K562 (cell line): ENCODE measurements at regions not wholly inside any gene's neighbourhood (a gene's known extent, or its start where the extent isn't known, plus 50 kb on each side); places are given as distances from the start of the nearest gene placed in this dataset.

Experiments used
- ATAC-seq: fragments of 200-7000 bp; cut with Tn5 transposase; 3 replicates; pipeline ENCODE4 v1.9.1; 2020; ENCODE audit warnings: moderate library complexity
- BruUV-seq: library from RNA; stranded (reverse); fragments of 400-500 nt; replicated peaks from 2 replicates; lab custom pipeline; 2021; lab: Mats Ljungman, UMichigan
- CTCF ChIA-PET: fragments of 300-600 bp; formaldehyde crosslinking; extraction: SDS; loops from one replicate; lab custom pipeline; 2021; ENCODE audit warnings: low intra/inter-chr PET ratio; lab: Yijun Ruan, JAX
- POLR2A ChIA-PET: fragments of 300-600, 350-650 bp; sonication (Branson Sonifier 250); formaldehyde crosslinking; extraction: SDS; loops from one replicate; lab custom pipeline; 2021; ENCODE audit warnings: antibody characterized with exemption, inconsistent platforms; lab: Yijun Ruan, JAX
- DNase-seq, 4 experiments: peaks; one replicate each; pipeline versions ENCODE4 v3.0.0 to v3.0.0-alpha.2; 2011 to 2018; ENCODE audit warnings: low spot score in 3 of 4, mixed read lengths in 3 of 4; ENCODE audit errors: extremely low read depth in 1 of 4
- FAIRE-seq: peaks from 2 replicates; lab custom pipeline; 2011; peaks lifted over from hg19 to GRCh38; lab: Jason Lieb, UNC
- H2AFZ ChIP-seq: 2 replicates; pipeline ENCODE4 v1.6.0; 2011; ENCODE audit warnings: low read depth, low read length, control low read depth, inconsistent platforms
- H3K27ac ChIP-seq: fragments of 200-600 bp; 3 replicates; pipeline ENCODE4 v1.8.0; 2011; ENCODE audit warnings: low read depth, mild to moderate bottlenecking, control low read depth, inconsistent platforms, low read length, moderate library complexity, mixed read lengths; ENCODE audit errors: extremely low read depth
- H3K27me3 ChIP-seq, 2 experiments: fragments of 300-600 bp in 1 of 2; 2 replicates in 1 of 2; 3 replicates in 1 of 2; pipeline versions ENCODE4 v1.6.0 to v1.8.0; 2011; ENCODE audit warnings: inconsistent platforms in 2 of 2, low read length in 2 of 2, mild to moderate bottlenecking in 1 of 2, mixed read lengths in 1 of 2, moderate library complexity in 1 of 2; ENCODE audit not compliant: control insufficient read depth in 2 of 2, insufficient read depth in 2 of 2
- H3K36me3 ChIP-seq: fragments of 300-600 bp; 3 replicates; pipeline ENCODE4 v1.8.0; 2011; ENCODE audit warnings: mild to moderate bottlenecking, low read length, inconsistent platforms; ENCODE audit not compliant: control insufficient read depth, insufficient read depth
- H3K4me1 ChIP-seq, 2 experiments: fragments of 200-600 bp in 1 of 2; replicated peaks in 1 of 2; 2 replicates in 1 of 2; 3 replicates in 1 of 2; pipeline versions ENCODE4 v1.5.1 to v1.8.0; 2011; ENCODE audit warnings: inconsistent platforms in 2 of 2, low read length in 2 of 2, mild to moderate bottlenecking in 1 of 2, mixed read lengths in 1 of 2, moderate library complexity in 1 of 2; ENCODE audit not compliant: control insufficient read depth in 2 of 2, insufficient read depth in 2 of 2
- H3K4me2 ChIP-seq: 2 replicates; pipeline ENCODE4 v1.6.1; 2011; ENCODE audit warnings: low read length, control low read depth, inconsistent platforms, mixed read lengths; ENCODE audit not compliant: insufficient read depth
- H3K4me3 ChIP-seq: fragments of 200-600 bp; sonication (generic), shearing (Covaris generic); 2 replicates; pipeline ENCODE4 v1.5.1; 2016; ENCODE audit warnings: control low read depth, inconsistent platforms
- H3K79me2 ChIP-seq: fragments of 200-600 bp; 3 replicates; pipeline ENCODE4 v1.8.0; 2011; ENCODE audit warnings: low read length, inconsistent platforms; ENCODE audit not compliant: control insufficient read depth, insufficient read depth
- H3K9ac ChIP-seq, 2 experiments: 2 replicates each; pipeline versions ENCODE4 v1.6.0 to v1.6.1; 2011; ENCODE audit warnings: low read depth in 2 of 2, low read length in 2 of 2, control low read depth in 1 of 2, inconsistent platforms in 1 of 2, mild to moderate bottlenecking in 1 of 2, mixed read lengths in 1 of 2; ENCODE audit not compliant: insufficient read depth in 1 of 2
- H3K9me1 ChIP-seq: one replicate; pipeline ENCODE4 v1.6.0; 2011; ENCODE audit warnings: inconsistent platforms, mild to moderate bottlenecking, low read length, moderate library complexity; ENCODE audit not compliant: control insufficient read depth, insufficient read depth
- H3K9me3 ChIP-seq: replicated peaks from 2 replicates; pipeline ENCODE4 v1.5.1; 2011; ENCODE audit warnings: low read depth, low read length, inconsistent platforms; ENCODE audit not compliant: control insufficient read depth, insufficient read depth
- H4K20me1 ChIP-seq: replicated peaks from 2 replicates; pipeline ENCODE4 v1.6.1; 2011; ENCODE audit warnings: low read length, inconsistent platforms, mixed read lengths; ENCODE audit not compliant: control insufficient read depth, insufficient read depth
- BCLAF1 ChIP-seq, 2 experiments: fragments of 450-650 bp in 1 of 2; IDR thresholded peaks; 2 replicates each; pipeline ENCODE4 v1.6.1; 2011 to 2017; ENCODE audit warnings: low read depth in 2 of 2, antibody characterized with exemption in 1 of 2, borderline replicate concordance in 1 of 2, low read length in 1 of 2, mild to moderate bottlenecking in 1 of 2, mixed read lengths in 1 of 2; ENCODE audit not compliant: control insufficient read depth in 1 of 2
- COPS2 ChIP-seq: fragments of 450-650 bp; conservative IDR thresholded peaks from 2 replicates; pipeline ENCODE4 v1.6.1; 2016; ENCODE audit warnings: mild to moderate bottlenecking, moderate library complexity
- POLR3G ChIP-seq: IDR thresholded peaks from 2 replicates; pipeline ENCODE4 v1.6.1; 2011; ENCODE audit not compliant: insufficient read length, insufficient replicate concordance; ENCODE audit errors: extremely low read depth
- WGBS: fragments of 100-300 bp; shearing (Covaris generic); methylation state at CpG from one replicate; pipeline ENCODE4 v1.1.6; 2016; ENCODE audit warnings: low coverage, mixed read lengths; ENCODE audit not compliant: insufficient coverage; ENCODE audit errors: missing lambda C conversion rate; 5-methylcytosine and 5-hydroxymethylcytosine counted together
- in situ Hi-C: fragments of 300-500 bp; cut with MboI; formaldehyde crosslinking; loops from 4 replicates; pipeline ENCODE4 v1.15.0; 2018; ENCODE audit warnings: inconsistent platforms, mixed read lengths
- intact Hi-C: fragments of 100-400 bp; cut with micrococcal nuclease; formaldehyde crosslinking; loops from 2 replicates; pipeline ENCODE4 v1.14.2; 2022

- BruUV-seq: no TSS peak
- WGBS: 0% methylated on average over 1 of the region's 1 CpG
- H3K4me1 ChIP-seq: no peaks in the 10 kb centered on the region
- POLR2A ChIA-PET: no interaction called here
- no peak for ATAC-seq
- H3K36me3 ChIP-seq: no peaks in the 10 kb centered on the region
- no peak overlapping the region for H2AFZ ChIP-seq
- DNase-seq: no peak
- no peaks in the 10 kb centered on the region for H3K27me3 ChIP-seq
- no peak overlapping the region for H3K4me3 ChIP-seq
- CTCF ChIA-PET: no interaction called here
- no peak for FAIRE-seq
- intact Hi-C loops: no loop called here
- H3K9me1 ChIP-seq: no peaks in the 10 kb centered on the region
- no peak for TF ChIP-seq BCLAF1 (IDR thresholded peaks at IDR 0.05; ENCODE audit: borderline replicate concordance in 1 of 2, control insufficient read depth in 1 of 2, low read depth in 2 of 2, low read length in 1 of 2)
- no peak for TF ChIP-seq COPS2
- no peak for TF ChIP-seq POLR3G
- H3K27ac ChIP-seq: no peak overlapping the region
- no peaks in the 10 kb centered on the region for H4K20me1 ChIP-seq
- H3K4me2 ChIP-seq: no peak overlapping the region
- no peaks in the 10 kb centered on the region for H3K9me3 ChIP-seq
- no peaks in the 10 kb centered on the region for H3K79me2 ChIP-seq
- no peak overlapping the region for H3K9ac ChIP-seq
- in situ Hi-C loops: no loop called here
These were observed 1069.9 kb downstream of the EFNA5 start for GRCh38 chr5:106600803-106601202.
